ENCODE measurements at regions not wholly inside any gene's neighbourhood (a gene's known extent, or its start where the extent isn't known, plus 50 kb on each side); places are given as distances from the start of the nearest gene placed in this dataset.

DNA sequence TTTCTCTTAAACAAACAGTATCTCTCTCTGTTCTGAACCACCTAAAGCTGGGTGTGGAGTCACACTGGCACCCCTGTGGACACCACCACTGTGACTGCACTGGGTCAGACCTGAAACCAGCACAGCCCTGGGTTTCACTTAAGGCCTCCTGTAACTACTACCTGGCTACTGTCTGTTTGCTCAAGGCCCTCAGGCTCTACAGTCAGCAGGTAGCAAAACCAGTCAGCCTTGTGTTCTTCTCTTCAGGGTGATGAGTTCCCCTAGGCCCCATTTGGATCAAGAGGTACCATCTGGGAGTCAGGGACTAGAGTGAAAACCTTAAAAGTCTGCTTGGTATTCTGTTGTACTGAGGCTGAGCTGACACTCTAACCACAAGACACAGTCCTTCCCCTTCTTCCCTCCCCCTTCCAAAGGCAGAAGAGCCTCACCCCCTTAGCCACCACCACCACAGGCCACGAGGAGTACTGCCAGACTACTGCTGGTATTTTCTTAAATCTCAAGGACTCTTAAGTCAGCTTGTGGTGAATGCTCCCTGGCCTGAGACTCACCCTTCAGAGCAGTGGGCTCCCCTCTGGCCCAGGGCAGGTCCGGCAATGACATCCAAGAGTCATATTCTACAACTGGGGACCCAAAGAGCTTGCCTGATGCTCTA is 153.2 kb upstream of the MON1B start:
- TF ChIP-seq, protein P1, sequence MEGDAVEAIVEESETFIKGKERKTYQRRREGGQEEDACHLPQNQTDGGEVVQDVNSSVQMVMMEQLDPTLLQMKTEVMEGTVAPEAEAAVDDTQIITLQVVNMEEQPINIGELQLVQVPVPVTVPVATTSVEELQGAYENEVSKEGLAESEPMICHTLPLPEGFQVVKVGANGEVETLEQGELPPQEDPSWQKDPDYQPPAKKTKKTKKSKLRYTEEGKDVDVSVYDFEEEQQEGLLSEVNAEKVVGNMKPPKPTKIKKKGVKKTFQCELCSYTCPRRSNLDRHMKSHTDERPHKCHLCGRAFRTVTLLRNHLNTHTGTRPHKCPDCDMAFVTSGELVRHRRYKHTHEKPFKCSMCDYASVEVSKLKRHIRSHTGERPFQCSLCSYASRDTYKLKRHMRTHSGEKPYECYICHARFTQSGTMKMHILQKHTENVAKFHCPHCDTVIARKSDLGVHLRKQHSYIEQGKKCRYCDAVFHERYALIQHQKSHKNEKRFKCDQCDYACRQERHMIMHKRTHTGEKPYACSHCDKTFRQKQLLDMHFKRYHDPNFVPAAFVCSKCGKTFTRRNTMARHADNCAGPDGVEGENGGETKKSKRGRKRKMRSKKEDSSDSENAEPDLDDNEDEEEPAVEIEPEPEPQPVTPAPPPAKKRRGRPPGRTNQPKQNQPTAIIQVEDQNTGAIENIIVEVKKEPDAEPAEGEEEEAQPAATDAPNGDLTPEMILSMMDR (IDR thresholded peaks at IDR 0.05; ENCODE audit: insufficient read depth, low read depth, low read length) = no peak
- no peak for TF ChIP-seq EZH2 (IDR thresholded peaks at IDR 0.05; ENCODE audit: insufficient read depth, low read length)

Measured in astrocyte (in vitro differentiated cells and primary cell).